HG03060 (cell line): ENCODE measurements at regions not wholly inside any gene's neighbourhood (a gene's known extent, or its start where the extent isn't known, plus 50 kb on each side); places are given as distances from the start of the nearest gene placed in this dataset.
"Not testable (repeated sequence)": the region's sequence is repeated elsewhere in the genome, so short reads cannot be mapped to it uniquely, and the experiment has no call there.

Experiments used
- ATAC-seq: cut with Tn5 transposase; IDR thresholded peaks from one replicate; pipeline ENCODE4 v1.9.1; 2021; ENCODE audit warnings: low read depth, moderate number of reproducible peaks; ENCODE audit not compliant: unreplicated experiment

DNA sequence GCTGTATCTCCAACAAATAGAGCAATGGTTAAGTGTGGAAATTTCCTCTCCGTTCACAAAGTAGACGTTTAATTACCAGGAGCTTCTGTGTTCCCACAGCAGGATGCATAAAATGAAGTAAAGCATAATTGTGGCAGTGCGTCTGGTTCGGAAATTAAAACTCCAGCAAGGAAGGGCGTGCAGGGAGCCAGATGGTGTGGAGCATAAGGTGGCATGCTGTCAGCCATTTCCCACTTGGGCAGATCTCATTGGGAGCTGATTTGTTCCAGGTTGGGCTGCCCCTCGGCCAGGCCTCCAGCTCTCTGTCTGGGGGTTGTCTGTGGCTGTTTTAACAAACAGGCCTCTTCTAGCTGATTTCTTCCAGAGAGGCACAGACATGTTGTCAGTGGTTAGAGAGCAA lies 182.1 kb upstream of the CLNK start:
- no peak for ATAC-seq

DNA sequence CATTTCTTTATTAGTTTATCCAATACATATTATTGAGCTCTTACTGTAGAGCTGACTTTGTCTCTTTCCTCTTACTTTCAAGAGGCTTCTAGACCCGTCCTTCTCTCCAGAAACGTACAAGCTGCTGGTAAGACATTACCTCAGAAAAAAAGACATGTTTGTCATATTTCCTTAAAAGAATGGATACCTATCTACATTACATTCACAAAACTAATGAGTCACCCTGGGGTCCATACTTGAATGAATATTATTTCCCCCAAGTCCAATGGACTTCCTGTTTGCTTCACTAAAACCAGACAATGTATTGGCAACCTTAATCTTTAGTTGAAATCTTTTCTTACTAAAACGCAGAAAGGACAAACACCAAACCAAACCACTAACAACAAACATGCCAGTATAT lies 176.5 kb upstream of the CLNK start:
- no peak for ATAC-seq

DNA sequence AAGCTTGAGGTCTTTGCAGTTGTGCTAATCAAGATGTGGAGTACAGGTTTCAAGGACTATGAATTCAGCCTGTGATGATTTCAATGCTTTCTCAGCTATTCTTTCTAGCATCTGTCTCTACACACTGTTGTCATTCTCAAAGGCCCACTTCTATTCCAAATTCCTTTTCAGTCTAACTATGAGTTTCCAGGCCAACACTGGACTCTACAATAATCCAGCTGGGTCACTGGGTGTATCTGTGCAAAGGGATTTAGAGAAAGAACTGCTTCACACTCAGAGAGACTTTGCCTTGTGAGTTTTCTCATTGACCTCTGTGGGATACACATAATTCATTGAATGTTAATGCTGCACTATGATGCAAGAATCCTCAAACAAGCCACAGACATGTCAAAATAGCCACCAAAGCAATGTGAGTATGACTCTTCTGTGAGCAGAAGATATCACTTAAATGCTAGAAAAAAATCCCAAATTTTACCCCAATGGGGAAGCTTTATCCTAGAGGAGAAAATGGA lies 171.8 kb upstream of the CLNK start:
- ATAC-seq: no peak

DNA sequence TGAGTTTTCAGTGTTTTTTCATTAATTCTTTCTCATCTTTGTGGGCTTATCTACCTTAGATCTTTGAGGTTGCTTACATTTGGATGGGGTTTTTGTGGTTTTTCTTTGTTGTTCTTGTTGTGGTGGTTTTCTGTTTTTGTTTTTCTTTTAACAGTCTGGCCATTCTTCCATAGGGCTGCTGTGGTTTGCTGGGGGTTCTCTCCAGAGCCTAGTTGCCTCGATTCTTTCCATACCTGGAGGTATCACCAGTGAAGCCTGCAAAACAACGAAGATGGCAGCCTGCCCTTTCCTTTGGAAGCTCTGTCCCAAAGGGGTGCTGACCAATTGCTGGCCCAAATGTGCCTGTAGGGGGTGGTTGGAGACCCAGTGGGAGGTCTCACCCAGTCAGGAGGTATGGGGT lies 168.6 kb upstream of the CLNK start:
- no peak for ATAC-seq

DNA sequence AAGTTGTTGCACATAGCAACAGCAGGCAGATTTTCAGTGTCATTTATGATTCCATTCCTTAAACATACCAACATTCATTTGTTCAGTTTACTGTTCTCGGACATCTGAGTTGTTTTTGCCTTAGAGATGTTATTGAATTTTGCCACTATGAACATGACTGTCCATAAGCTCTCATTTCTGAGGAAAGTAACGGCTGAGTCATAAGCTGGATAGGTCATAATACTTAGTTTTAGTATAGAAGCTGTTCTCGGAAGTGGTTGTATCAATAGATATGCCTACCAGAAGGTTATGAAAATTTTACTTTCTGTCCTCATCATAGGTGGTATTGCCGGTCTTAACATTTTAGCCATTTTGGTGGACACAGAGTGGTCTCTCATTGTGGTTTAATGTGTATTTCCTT lies 157.1 kb upstream of the CLNK start:
- no peak for ATAC-seq

DNA sequence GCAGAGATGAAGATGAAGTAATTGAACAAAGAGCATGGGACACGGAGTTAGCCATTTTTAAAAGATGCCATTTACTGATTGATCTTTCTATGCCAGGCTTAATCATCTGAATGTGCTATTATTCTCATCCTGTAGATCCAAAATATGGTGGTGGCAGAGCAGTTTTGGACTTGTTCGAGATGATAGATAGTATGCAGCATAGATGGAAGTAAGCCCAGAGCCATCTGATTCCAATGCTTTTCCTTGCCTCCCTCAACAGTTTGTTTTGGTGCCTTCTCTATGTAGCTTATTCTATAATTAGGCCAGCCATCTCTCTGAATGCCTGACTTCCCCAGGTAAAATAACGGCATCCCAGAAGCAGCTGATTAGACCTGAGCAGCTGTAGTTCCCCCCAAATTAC lies 152.6 kb upstream of the CLNK start:
- ATAC-seq: no peak

DNA sequence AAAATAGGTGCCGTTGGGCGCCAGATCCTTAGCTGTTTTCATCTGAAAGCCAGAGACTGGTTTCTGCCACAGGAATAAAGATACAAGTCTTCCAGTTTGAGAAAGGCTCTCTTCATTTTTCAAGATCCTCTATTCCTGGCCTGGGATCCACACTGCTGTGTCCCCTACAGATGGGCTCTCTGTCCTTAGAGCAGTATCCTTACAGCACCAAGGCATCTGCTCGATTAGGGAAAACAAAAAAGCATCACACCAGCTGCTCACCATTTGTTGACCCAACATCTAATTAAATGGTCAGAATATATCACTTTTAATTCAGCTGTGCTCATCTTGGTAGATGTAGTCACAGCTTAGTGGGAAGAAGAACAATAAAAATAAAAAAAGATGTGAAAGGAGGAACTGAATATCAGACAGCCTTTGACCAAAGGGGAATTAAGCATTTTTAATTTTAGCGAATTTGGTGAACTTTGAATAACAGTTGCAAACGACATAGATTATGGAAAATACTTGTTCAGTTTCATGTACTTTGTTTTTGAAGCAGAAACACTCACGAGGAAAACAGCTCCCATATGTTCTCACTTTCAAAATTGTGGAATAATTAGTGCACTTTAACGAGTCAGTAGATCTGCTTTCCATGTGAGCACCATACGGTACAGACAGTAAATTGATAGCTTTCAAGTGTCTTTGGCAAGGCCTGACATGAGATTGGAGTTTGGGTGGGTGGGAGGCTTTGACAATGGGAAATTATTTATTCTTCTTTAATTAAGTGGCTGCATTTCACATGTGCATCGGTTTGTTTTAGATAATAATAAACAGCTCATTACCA lies 148.4 kb upstream of the CLNK start:
- no peak for ATAC-seq

DNA sequence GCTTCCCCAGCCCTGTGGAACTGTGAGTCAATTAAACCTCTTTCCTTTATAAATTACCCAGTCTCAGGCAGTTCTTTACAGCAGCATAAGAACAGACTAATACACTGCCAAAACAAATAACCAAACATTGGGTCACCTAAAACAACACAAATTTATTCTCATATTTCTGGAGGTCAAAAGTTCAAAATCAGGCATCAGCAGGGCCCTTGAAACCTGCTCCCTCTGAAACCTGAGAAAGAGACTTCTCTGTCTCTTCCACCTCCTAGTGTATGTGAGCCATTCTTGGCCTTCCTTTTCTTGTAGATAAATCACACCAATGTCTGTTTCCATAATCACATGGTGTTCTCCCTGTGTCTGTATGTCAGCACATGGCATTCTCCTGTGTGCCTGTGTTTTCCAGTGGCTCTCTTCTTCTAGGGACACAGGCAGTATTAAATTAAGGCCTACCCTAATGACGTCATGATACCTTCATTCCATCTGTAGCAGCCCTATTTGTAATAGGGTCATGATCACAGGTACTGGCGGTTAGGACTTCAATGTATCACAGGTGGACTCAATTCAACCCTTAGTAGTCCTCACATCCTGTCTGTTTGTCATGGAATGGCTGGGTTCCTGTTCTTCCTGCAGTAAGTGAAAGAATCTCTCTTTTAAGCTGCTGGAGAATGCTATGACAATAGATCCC lies 147.3 kb upstream of the CLNK start:
- no peak for ATAC-seq

DNA sequence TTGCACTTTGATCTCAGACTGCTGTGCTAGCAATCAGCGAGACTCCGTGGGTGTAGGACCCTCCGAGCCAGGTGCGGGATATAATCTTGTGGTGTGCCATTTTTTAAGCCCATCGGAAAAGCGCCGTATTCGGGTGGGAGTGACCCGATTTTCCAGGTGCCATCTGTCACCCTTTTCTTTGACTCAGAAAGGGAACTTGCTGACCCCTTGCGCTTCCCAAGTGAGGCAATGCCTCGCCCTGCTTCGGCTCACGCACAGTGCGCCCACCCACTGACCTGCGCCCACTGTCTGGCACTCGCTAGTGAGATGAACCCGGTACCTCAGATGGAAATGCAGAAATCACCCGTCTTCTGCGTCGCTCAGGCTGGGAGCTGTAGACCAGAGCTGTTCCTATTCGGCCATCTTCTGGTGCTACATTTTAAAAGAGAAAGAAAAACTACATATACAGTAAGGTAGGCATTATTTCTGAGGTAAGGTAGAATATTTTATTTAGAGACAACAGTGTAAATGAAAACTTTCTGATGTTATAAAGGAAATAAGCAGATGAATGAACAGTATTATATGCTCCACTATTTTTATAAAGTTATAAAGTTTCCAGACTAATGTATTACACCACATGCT lies 144.5 kb upstream of the CLNK start:
- not testable (repeated sequence) for ATAC-seq

DNA sequence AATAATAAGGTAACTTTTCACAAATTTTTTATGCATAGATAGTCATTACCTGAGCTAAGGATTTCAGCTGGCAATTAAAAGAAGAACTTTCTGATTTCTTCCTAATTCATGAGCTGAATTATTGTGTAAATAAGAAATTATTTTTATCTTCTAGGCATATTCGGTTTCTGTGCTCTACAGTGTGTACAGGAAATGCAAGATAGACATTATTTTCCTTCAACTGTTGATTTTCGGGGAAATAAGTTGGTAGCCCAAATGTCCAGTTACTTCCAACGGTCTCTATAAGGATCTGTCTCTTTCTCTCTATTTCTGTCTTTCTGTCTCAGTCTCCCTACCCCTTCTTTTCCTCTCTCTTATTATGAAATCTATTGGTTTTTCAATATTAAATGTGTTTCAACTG lies 137.3 kb upstream of the CLNK start:
- no peak for ATAC-seq

DNA sequence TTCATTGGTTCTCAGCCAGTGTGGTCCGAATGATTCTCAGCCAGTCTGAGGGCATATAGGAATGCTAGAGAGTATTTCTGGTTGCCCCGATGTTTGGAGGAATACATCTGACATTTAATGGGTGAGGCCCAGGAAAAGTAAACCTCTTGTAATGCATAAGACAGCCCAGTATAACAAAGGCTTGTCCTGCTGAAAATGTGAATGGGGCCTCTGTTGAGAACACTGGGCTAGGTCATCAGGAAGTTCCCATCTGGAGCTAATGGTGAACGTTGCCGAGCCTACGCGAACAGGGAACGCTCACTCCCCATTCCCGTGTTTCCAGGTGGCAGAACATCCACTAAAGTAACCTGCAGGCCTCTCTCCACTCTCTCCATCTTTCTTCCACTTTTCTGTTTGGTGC lies 132.0 kb upstream of the CLNK start:
- ATAC-seq: no peak

DNA sequence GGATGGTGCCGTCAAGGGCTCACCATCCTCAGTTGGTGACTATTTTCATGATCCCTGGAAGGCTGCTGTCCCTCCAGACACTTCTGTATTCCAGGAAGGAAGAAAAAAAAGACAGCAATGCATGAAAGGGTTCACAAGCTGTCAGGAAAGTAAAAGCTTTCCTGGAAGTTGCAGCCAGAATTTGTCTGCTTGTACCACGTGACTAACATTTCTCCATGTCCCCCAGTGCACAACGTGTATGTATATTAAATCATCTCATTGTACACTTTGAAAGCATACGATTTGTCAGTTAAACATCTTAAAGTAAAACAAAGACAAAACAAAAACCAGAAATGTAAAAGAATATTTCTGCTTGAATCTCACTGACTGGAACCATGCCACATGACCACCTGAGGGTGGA lies 127.4 kb upstream of the CLNK start:
- ATAC-seq: no peak

DNA sequence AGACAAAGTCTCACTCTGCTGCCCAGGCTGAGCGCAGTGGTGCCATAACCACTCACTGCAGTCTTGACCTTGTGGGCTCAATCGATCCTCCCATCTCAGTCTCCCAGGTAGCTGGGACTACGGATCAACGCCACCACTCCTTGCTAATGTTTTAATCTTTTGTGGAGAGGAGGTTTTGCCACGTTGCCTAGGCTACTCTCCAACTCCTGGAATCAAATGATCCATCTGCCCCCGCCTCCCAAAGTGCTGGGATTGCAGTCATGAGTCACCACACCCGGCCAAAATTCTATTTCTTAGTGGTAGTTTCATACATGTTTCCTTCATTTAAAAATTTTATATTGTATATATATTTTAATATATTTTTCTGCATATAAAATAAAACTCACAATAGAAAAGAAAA lies 125.8 kb upstream of the CLNK start:
- no peak for ATAC-seq

DNA sequence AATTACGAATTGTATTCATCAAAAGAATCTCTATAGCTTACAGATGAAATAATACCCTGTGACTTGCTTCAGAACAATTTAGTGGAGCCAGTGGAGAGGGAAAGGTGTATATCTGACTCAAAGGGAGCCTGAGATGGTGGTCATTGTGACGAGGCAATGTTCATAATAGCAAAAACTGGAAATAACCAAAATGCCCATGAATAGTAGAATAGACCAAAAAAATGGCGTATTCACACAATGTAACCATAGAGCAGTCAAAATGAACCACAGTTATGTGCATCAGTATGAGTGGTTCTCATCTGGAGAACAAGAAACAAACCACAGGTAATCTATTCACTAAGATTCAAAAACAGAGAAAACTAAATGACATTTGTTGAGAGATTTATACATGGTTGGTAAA lies 125.3 kb upstream of the CLNK start:
- no peak for ATAC-seq

DNA sequence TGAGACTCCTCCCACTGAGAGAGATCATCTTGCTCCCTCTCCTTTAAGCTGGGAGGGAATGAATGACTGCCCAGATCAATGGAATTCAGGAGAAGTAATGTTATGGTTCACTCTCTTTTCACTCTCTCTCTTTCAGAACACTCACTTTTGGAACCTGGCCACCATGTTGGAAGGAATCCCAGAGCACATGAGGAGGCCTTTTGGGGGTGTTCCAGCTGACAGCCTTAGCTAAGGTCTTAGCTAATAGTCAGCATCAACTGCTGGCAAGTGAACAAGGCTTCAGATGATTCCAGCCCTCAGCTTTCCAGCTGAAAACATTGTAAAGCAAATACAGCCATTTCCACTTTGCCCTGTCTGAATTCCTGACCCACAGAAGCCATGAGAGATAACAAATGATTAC lies 124.0 kb upstream of the CLNK start:
- no peak for ATAC-seq

DNA sequence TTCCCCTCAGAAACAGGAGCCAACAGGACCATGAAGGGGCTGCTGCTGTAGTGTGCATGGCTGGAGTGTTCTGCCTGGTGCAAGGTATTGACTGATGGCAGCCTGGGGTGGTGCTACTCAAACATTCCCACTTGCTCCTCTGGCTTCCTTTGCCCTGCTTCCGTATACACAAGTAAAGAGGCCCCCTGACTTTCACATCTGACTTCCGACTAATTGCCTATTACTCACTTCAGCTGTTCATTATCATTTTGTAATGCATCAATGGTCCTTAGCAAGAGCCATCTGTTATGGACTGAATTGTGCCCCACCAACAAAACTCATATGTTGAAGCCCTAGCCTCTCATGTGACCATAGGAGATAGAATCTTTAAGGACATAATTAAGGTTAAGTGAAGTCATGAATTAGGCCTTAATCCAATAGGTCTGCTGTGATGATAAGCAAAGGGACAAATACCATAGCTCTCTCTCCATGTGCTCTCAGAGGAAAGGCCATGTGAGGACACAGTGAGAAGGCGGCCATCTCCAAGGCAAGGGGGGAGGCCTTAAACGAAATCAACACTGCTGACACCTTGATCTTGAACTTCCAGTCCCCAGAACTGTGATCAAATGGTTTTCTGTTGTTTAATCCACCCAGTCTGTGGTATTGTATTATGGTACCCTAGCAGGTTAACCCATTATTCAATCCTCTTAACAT lies 122.5 kb upstream of the CLNK start:
- ATAC-seq: no peak

DNA sequence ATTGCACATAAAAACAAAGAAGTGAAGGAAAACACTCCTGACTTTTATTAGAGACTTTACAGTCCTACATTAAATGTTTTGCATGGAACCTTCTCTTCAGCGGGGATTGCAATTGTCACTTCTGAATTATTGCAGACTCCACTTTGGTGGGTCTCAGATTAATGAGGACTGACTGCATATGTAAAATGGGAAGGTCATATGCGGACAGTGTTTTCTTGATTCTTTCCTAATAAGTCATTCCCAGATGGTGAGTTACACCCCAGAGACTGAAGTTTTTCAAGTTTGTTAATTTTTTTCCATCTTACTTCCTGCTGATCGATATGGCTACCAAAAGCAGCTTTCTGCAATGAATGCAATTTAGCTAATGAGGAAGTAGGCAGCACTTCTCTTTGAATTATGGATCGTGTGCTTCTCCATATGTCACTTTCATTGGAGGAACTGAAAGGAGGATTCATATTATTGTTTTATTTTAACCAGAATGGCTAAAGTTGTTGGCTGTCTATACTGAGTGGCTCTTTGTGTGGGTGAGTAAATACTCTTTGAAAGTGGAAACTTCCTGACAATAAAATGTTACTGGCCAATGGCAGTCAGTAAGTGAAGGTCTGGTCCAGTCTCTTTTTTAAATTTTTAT lies 119.3 kb upstream of the CLNK start:
- ATAC-seq: no peak

DNA sequence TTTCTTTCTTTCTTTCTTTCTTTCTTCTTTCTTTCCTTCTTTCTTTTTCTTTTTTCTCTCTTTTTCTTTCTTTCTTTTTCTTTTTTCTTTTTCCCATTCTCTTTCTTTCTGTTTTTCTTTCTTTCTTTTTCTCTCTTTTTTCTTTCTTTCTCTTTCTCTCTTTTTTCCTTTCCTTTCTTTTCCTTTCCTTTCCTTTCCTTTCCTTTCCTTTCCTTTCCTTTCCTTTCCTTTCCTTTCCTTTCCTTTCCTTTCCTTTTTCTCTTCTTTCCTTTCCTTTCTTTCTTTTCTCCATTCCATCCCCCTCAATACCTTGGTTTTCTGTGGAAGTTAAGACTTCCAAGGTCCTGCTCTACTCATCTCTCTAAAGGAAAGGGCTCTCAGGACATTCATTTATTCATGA lies 102.8 kb upstream of the CLNK start:
- ATAC-seq: no peak

DNA sequence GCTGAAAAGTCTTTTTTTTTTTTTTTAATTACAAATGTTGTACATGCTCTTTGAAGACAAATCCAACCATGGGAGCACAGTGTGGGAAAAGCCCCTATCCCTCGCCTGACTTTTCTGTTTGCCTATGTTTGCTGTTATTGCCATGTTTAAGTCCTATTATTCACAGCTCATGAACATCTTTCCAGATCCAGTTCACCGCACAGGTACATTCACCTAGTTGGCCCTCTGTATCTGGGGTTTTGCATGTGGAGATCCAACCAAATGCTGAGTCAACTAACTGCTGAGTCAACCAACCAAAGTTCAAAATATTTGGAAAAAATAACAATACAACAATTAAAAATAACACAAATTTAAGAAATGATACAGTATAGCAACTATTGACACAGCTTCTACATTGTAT lies 100.1 kb upstream of the CLNK start:
- no peak for ATAC-seq

DNA sequence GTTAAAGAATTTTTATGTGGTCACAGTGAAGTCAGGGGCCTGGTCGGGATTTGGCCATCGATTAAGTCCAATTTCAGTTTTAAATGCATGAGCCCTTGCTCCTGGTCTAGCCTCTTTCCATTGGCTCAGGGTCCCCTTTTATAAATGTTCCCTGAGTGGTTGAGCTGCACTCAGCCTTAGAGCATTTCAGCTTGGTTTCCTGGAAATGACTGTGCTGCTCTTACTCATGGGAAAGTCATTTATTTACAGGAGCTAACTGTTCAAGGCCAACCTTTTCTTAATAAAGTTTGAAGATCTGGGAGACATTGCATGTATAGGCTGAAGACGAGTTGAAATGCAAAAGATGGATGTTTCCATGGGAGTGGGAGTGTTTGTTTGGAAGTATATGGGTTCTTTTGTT lies 98.8 kb upstream of the CLNK start:
- ATAC-seq: no peak

DNA sequence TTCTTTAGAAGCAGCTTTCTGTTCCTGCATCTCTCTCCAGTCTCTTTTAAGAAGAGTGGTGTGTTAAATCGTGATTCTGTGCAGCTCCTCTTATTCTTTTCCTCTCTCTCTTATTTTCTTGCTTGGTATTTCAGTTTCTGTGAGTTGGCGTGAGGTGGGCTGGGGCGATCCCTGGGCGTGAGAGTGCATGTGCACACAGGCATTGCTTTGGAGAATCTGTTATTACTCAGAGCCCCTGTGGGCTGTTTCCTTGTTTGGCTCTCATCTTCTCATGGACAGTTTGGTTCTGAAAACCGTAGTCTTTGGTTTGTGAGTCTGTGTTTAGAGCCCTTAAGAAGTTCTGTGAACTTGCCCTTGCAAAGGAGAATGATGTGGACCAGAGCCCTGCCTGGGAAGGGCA lies 97.2 kb upstream of the CLNK start:
- no peak for ATAC-seq
